ENCODE measurements at regions not wholly inside any gene's neighbourhood (a gene's known extent, or its start where the extent isn't known, plus 50 kb on each side); places are given as distances from the start of the nearest gene placed in this dataset.

Small RNAs in the stretch of these regions (small RNA-seq; reads per million reads assigned to genes)
- gene MIR4460, result 0 reads per million in 3 donors
